ENCODE measurements at regions not wholly inside any gene's neighbourhood (a gene's known extent, or its start where the extent isn't known, plus 50 kb on each side); places are given as distances from the start of the nearest gene placed in this dataset.

DNA sequence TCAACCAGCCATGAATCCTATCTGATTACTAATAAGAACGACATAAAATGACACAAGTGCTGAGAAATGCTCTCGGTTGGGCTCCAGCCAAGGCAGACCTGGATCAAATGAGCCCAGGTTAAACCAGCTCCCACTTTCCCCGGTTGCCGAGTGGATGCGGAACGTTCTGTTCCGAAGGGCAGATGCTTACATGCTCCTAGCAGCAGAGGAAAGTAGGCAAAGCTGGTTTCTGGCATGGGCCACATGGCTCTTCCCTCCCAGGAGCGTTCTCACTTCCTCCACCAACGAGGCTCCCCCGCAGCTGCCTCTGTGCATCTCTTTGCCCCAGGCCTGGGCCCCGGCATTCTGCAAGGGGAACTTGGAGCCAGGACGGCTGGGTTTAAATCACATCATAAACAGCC is 61.8 kb upstream of the SDK1 start:
- TF ChIP-seq GATA2 (IDR thresholded peaks at IDR 0.05; ENCODE audit: low read depth, low read length) (no peak), GATA3 (IDR thresholded peaks at IDR 0.05; ENCODE audit: low read depth, low read length) (no peak)
